ENCODE measurements at regions not wholly inside any gene's neighbourhood (a gene's known extent, or its start where the extent isn't known, plus 50 kb on each side); places are given as distances from the start of the nearest gene placed in this dataset.

- TF ChIP-seq POLR2AphosphoS5 (IDR thresholded peaks at IDR 0.05), result no peak
- peak; percentile 33 to 52 (median 44) for TF ChIP-seq CTCF (IDR thresholded peaks at IDR 0.05)
- TF ChIP-seq POLR2A (IDR thresholded peaks at IDR 0.05), result no peak
Measured at GRCh38 chr10:25875556-25876165, 58.4 kb upstream of the MYO3A start.

GRCh38 chr10:25877296-25877695, 56.7 kb upstream of the MYO3A start:
- H3K36me3 ChIP-seq, result no peaks in the 10 kb centered on the region
- H3K4me1 ChIP-seq, result no peaks in the 10 kb centered on the region
- no peaks in the 10 kb centered on the region for H3K27me3 ChIP-seq
- no peak for TF ChIP-seq POLR2A (IDR thresholded peaks at IDR 0.05)
- no peak for TF ChIP-seq CTCF (IDR thresholded peaks at IDR 0.05)
- TF ChIP-seq POLR2AphosphoS5 (IDR thresholded peaks at IDR 0.05), result no peak
- no peaks in the 10 kb centered on the region for H3K9me3 ChIP-seq
- H3K4me3 ChIP-seq, result no peak overlapping the region
- no peak for DNase-seq (ENCODE audit: low spot score in 2 of 2)
- intact Hi-C loops (cut with DNase I; ENCODE audit: low total_unique reads), result no loop called here
- H3K27ac ChIP-seq, result no peak overlapping the region

More at GRCh38 chr10:25875556-25876165, 58.4 kb upstream of the MYO3A start:
- DNase-seq (ENCODE audit: low spot score in 2 of 2), result peak; percentile 34 to 53
- no peak overlapping the region for H3K27ac ChIP-seq
- intact Hi-C loops (cut with DNase I; ENCODE audit: low total_unique reads), result no loop called here
- no peaks in the 10 kb centered on the region for H3K36me3 ChIP-seq
- H3K4me3 ChIP-seq, result no peak overlapping the region
- H3K9me3 ChIP-seq, result no peaks in the 10 kb centered on the region
- no peaks in the 10 kb centered on the region for H3K4me1 ChIP-seq
- H3K27me3 ChIP-seq, result no peaks in the 10 kb centered on the region

Data from breast epithelium (tissue), 4 donors.